H1 (cell line): ENCODE measurements at regions not wholly inside any gene's neighbourhood (a gene's known extent, or its start where the extent isn't known, plus 50 kb on each side); places are given as distances from the start of the nearest gene placed in this dataset.

Experiments
- CTCF ChIA-PET: fragments of 300-600 bp; sonication (Branson Sonifier 250); formaldehyde crosslinking; loops from one replicate; lab custom pipeline; 2021; ENCODE audit not compliant: partially characterized antibody; lab: Charles Lee
- POLR2A ChIA-PET: fragments of 300-600 bp; sonication (Branson Sonifier 250); formaldehyde crosslinking; loops from one replicate; lab custom pipeline; 2021; ENCODE audit warnings: inconsistent platforms; ENCODE audit not compliant: partially characterized antibody; lab: Charles Lee
- DNase-seq, 2 experiments: peaks; one replicate each; pipeline versions ENCODE4 v3.0.0 to v3.0.0-alpha.2; 2010 to 2022; ENCODE audit warnings: low spot score in 2 of 2, low read depth in 1 of 2, mixed read lengths in 1 of 2
- FAIRE-seq: peaks from 2 replicates; lab custom pipeline; 2011; peaks lifted over from hg19 to GRCh38; lab: Jason Lieb, UNC
- H2AFZ ChIP-seq: 2 replicates; pipeline ENCODE4 v1.8.1; 2012; ENCODE audit warnings: low read length, inconsistent platforms
- H2AK5ac ChIP-seq: 2 replicates; pipeline ENCODE4 v1.6.1; 2013; ENCODE audit warnings: low read depth, low read length
- H2BK120ac ChIP-seq: replicated peaks from 2 replicates; pipeline ENCODE3; 2013; ENCODE audit warnings: low read depth, low read length, inconsistent platforms
- H2BK12ac ChIP-seq: 2 replicates; pipeline ENCODE4 v1.6.1; 2013; ENCODE audit warnings: low read depth, low read length
- H2BK15ac ChIP-seq: 2 replicates; pipeline ENCODE4 v1.6.1; 2013; ENCODE audit warnings: low read length
- H2BK20ac ChIP-seq: 2 replicates; pipeline ENCODE4 v1.6.1; 2013; ENCODE audit warnings: low read length
- H2BK5ac ChIP-seq: 2 replicates; pipeline ENCODE4 v1.6.1; 2013; ENCODE audit warnings: low read depth, low read length
- H3K14ac ChIP-seq: 2 replicates; pipeline ENCODE4 v1.6.1; 2013; ENCODE audit warnings: inconsistent platforms; ENCODE audit not compliant: insufficient read length
- H3K18ac ChIP-seq: 2 replicates; pipeline ENCODE4 v1.6.1; 2013; ENCODE audit warnings: low read length; ENCODE audit errors: extremely low read depth
- H3K23ac ChIP-seq: 2 replicates; pipeline ENCODE4 v1.6.1; 2013; ENCODE audit warnings: inconsistent platforms; ENCODE audit not compliant: insufficient read length
- H3K23me2 ChIP-seq: 2 replicates; pipeline ENCODE4 v1.6.1; 2013; ENCODE audit warnings: low read depth, low read length
- H3K27ac ChIP-seq: 2 replicates; pipeline ENCODE4 v1.6.1; 2011; ENCODE audit warnings: low read depth, low read length, inconsistent platforms
- H3K27me3 ChIP-seq, 4 experiments: replicated peaks in 1 of 4; 1 replicate in 1 of 4; 2 replicates in 3 of 4; pipeline versions ENCODE4 v1.6.1 to v1.8.1; 2011 to 2013; ENCODE audit warnings: low read length in 3 of 4, mild to moderate bottlenecking in 3 of 4, inconsistent platforms in 2 of 4, mixed read lengths in 2 of 4, moderate library complexity in 1 of 4; ENCODE audit not compliant: control insufficient read depth in 3 of 4, insufficient read depth in 3 of 4; ENCODE audit errors: extremely low read depth in 1 of 4
- H3K36me3 ChIP-seq, 4 experiments: 2 replicates each; pipeline versions ENCODE4 v1.6.1 to v1.8.1; 2011 to 2013; ENCODE audit warnings: mild to moderate bottlenecking in 4 of 4, low read length in 3 of 4, moderate library complexity in 2 of 4, control low read depth in 1 of 4, inconsistent platforms in 1 of 4; ENCODE audit not compliant: insufficient read depth in 4 of 4, control insufficient read depth in 2 of 4
- H3K4ac ChIP-seq: replicated peaks from 2 replicates; pipeline ENCODE3; 2013; ENCODE audit warnings: low read length, low read depth, mixed read lengths, inconsistent platforms; ENCODE audit not compliant: insufficient read length
- H3K4me1 ChIP-seq, 4 experiments: replicated peaks in 1 of 4; 1 replicate in 1 of 4; 2 replicates in 3 of 4; pipeline versions ENCODE4 v1.6.1 to v1.8.1; 2011 to 2013; ENCODE audit warnings: low read length in 3 of 4, inconsistent platforms in 2 of 4, mixed read lengths in 1 of 4; ENCODE audit not compliant: insufficient read depth in 4 of 4, control insufficient read depth in 3 of 4
- H3K4me2 ChIP-seq, 2 experiments: 2 replicates each; pipeline versions ENCODE4 v1.6.1 to v1.8.1; 2011 to 2013; ENCODE audit warnings: low read depth in 2 of 2, low read length in 2 of 2, control low read depth in 1 of 2, inconsistent platforms in 1 of 2, mild to moderate bottlenecking in 1 of 2; ENCODE audit not compliant: insufficient read depth in 1 of 2
- H3K4me3 ChIP-seq, 4 experiments: fragments of 200-600, 300-600 bp in 1 of 4; sonication (generic), shearing (Covaris generic), sonication (Bioruptor Twin) in 1 of 4; 2 replicates each; pipeline versions ENCODE4 v1.5.1 to v1.8.1; 2011 to 2016; ENCODE audit warnings: low read length in 4 of 4, low read depth in 3 of 4, control low read depth in 2 of 4, inconsistent platforms in 2 of 4, mild to moderate bottlenecking in 2 of 4, mixed read lengths in 1 of 4, moderate library complexity in 1 of 4; ENCODE audit not compliant: insufficient read depth in 2 of 4; ENCODE audit errors: extremely low read depth in 1 of 4
- H3K56ac ChIP-seq: replicated peaks from 2 replicates; pipeline ENCODE3; 2013; ENCODE audit warnings: low read depth, mild to moderate bottlenecking, mixed read lengths, low read length, inconsistent platforms; ENCODE audit not compliant: insufficient read length
- H3K79me1 ChIP-seq: 2 replicates; pipeline ENCODE4 v1.6.1; 2013; ENCODE audit warnings: low read depth, low read length, control low read depth
- H3K79me2 ChIP-seq, 2 experiments: 2 replicates each; pipeline versions ENCODE4 v1.6.1 to v1.8.1; 2012 to 2013; ENCODE audit warnings: low read length in 2 of 2, mild to moderate bottlenecking in 2 of 2, inconsistent platforms in 1 of 2; ENCODE audit not compliant: insufficient read depth in 2 of 2, control insufficient read depth in 1 of 2
- H3K9ac ChIP-seq, 4 experiments: replicated peaks in 1 of 4; 1 replicate in 1 of 4; 2 replicates in 3 of 4; pipeline versions ENCODE4 v1.6.1 to v1.8.1; 2011 to 2013; ENCODE audit warnings: low read depth in 3 of 4, low read length in 3 of 4, control low read depth in 2 of 4, mild to moderate bottlenecking in 2 of 4, moderate library complexity in 2 of 4, inconsistent platforms in 1 of 4; ENCODE audit errors: extremely low read depth in 1 of 4
- H3K9me3 ChIP-seq, 2 experiments: 2 replicates each; pipeline versions ENCODE4 v1.6.1 to v1.8.1; 2012 to 2013; ENCODE audit warnings: mild to moderate bottlenecking in 2 of 2, moderate library complexity in 2 of 2, control low read depth in 1 of 2, inconsistent platforms in 1 of 2, low read depth in 1 of 2, low read length in 1 of 2, mixed read lengths in 1 of 2; ENCODE audit not compliant: insufficient read depth in 2 of 2
- H4K20me1 ChIP-seq, 2 experiments: replicated peaks in 1 of 2; 2 replicates each; pipeline versions ENCODE3 to v1.8.1; 2011 to 2013; ENCODE audit warnings: inconsistent platforms in 2 of 2, low read length in 2 of 2, mild to moderate bottlenecking in 1 of 2; ENCODE audit not compliant: insufficient read depth in 2 of 2, control insufficient read depth in 1 of 2
- H4K5ac ChIP-seq: 2 replicates; pipeline ENCODE4 v1.6.1; 2013; ENCODE audit warnings: low read length, low read depth, mixed read lengths, inconsistent platforms; ENCODE audit not compliant: insufficient read length
- H4K8ac ChIP-seq: 2 replicates; pipeline ENCODE4 v1.8.0; 2013; ENCODE audit warnings: mild to moderate bottlenecking, moderate library complexity, low read length, inconsistent platforms; ENCODE audit not compliant: insufficient read depth; ENCODE audit errors: extremely low read depth
- H4K91ac ChIP-seq: replicated peaks from 2 replicates; pipeline ENCODE3; 2013; ENCODE audit warnings: low read length, mixed read lengths, inconsistent platforms; ENCODE audit not compliant: insufficient read length
- RBBP5 ChIP-seq: IDR thresholded peaks from 2 replicates; pipeline ENCODE4 v1.7.1; 2012; ENCODE audit warnings: low read depth, mild to moderate bottlenecking, inconsistent platforms, low read length, moderate library complexity, borderline replicate concordance
- WGBS, 2 experiments: shearing (Covaris generic) in 1 of 2; methylation state at CpG; one replicate each; pipeline versions ENCODE4 v1.1.6 to v1.1.7; 2013 to 2015; ENCODE audit warnings: low lambda C conversion rate in 2 of 2, mixed read lengths in 2 of 2, inconsistent platforms in 1 of 2, low coverage in 1 of 2, missing lambda C conversion rate in 1 of 2; ENCODE audit not compliant: insufficient replicate concordance in 2 of 2, insufficient coverage in 1 of 2, insufficient read length in 1 of 2; ENCODE audit errors: extremely low coverage in 1 of 2, missing lambda C conversion rate in 1 of 2; 5-methylcytosine and 5-hydroxymethylcytosine counted together
- TF ChIP-seq, protein P1 (sequence below): IDR thresholded peaks from 2 replicates; pipeline ENCODE4 v1.6.1; 2011; ENCODE audit warnings: low read length, improper control_type of control experiment
- TF ChIP-seq, protein P2 (sequence below): IDR thresholded peaks from 2 replicates; pipeline ENCODE4 v1.6.1; 2012; ENCODE audit warnings: inconsistent platforms

DNA sequence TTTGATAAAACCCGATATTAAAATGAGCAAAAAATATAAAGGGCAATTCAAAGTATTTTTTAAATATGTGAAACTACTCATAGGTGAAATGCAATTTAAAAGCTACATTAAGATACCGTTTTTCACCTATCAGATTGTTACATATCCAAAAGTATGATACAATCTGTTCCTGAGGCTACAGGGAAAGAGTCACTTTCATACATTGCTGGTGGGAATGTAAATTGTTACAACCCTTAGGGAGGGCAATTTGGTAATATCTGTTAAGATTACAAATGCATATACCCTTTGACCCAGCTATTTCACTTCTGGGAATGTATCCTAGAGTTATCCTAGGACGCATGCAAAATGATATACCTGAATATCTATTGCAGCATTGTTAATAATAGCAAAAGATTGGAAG, 132.1 kb downstream of the BLID start:
- no peak overlapping the region for H3K4me2 ChIP-seq
- WGBS, 2 experiments = 89% methylated on average over 3 of the region's 3 CpGs; no CpG with 5 or more reads in 1 of the 2 experiments
- POLR2A ChIA-PET = no interaction called here
- no peak for TF ChIP-seq RBBP5
- TF ChIP-seq, protein P1, sequence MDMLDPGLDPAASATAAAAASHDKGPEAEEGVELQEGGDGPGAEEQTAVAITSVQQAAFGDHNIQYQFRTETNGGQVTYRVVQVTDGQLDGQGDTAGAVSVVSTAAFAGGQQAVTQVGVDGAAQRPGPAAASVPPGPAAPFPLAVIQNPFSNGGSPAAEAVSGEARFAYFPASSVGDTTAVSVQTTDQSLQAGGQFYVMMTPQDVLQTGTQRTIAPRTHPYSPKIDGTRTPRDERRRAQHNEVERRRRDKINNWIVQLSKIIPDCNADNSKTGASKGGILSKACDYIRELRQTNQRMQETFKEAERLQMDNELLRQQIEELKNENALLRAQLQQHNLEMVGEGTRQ = no peak
- TF ChIP-seq, protein P2, sequence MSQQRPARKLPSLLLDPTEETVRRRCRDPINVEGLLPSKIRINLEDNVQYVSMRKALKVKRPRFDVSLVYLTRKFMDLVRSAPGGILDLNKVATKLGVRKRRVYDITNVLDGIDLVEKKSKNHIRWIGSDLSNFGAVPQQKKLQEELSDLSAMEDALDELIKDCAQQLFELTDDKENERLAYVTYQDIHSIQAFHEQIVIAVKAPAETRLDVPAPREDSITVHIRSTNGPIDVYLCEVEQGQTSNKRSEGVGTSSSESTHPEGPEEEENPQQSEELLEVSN = no peak

More for the DNA sequence above, 132.1 kb downstream of the BLID start:
- Histone ChIP-seq H3K4me1 (no peaks in the 10 kb centered on the region), H2BK15ac (no peak overlapping the region), H3K9me3 (no peaks in the 10 kb centered on the region), H2AK5ac (no peak overlapping the region), H4K91ac (no peak overlapping the region), H4K5ac (no peak overlapping the region), H2BK12ac (no peak overlapping the region), H3K79me2 (no peaks in the 10 kb centered on the region), H2BK5ac (no peak overlapping the region), H3K23me2 (no peaks in the 10 kb centered on the region), H3K18ac (no peak overlapping the region), H3K27me3 (no peaks in the 10 kb centered on the region), H3K27ac (no peak overlapping the region), H3K79me1 (no peaks in the 10 kb centered on the region), H3K4me3 (no peak overlapping the region), H3K56ac (no peak overlapping the region), H2AFZ (no peak overlapping the region), H4K20me1 (no peaks in the 10 kb centered on the region), H3K23ac (no peak overlapping the region), H2BK120ac (no peak overlapping the region), H3K4ac (no peak overlapping the region), H3K36me3 (no peaks in the 10 kb centered on the region), H2BK20ac (no peak overlapping the region), H3K9ac (no peak overlapping the region), H4K8ac (no peak overlapping the region), H3K14ac (no peak overlapping the region)
- DNase-seq = no peak
- CTCF ChIA-PET = interaction anchor here (0.6 to 1.2 kb wide), 3 partner anchors 13 to 74 kb away, joined by 3 read pairs; no protein-coding TSS in a partner anchor
- no peak for FAIRE-seq
